HG02763 (cell line): ENCODE measurements at regions not wholly inside any gene's neighbourhood (a gene's known extent, or its start where the extent isn't known, plus 50 kb on each side); places are given as distances from the start of the nearest gene placed in this dataset.
"Not testable (repeated sequence)": the region's sequence is repeated elsewhere in the genome, so short reads cannot be mapped to it uniquely, and the experiment has no call there.

Source experiments
- ATAC-seq: cut with Tn5 transposase; IDR thresholded peaks from one replicate; pipeline ENCODE4 v1.9.1; 2021; ENCODE audit warnings: mild to moderate bottlenecking, moderate library complexity; ENCODE audit not compliant: unreplicated experiment

DNA sequence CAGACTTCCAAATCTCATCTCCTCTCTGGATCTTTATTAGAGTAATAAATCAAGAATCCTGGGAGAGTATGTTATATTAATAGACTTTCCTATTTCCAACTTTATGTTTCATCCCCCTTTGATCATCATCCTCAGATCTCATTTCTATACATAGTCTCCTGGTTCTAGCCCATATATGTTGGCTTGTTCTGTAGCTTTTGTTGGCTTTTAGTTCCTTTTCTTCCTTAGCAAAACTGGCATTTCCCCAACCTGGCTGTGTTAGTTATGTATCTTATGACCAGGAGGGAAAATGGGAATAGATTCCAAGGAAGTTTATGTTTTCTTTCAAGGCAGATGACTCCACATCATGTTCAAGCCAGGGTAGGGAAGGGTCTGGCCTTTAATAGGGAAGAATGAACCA is 2464.5 kb downstream of the PCDH9 start:
- ATAC-seq: no peak

DNA sequence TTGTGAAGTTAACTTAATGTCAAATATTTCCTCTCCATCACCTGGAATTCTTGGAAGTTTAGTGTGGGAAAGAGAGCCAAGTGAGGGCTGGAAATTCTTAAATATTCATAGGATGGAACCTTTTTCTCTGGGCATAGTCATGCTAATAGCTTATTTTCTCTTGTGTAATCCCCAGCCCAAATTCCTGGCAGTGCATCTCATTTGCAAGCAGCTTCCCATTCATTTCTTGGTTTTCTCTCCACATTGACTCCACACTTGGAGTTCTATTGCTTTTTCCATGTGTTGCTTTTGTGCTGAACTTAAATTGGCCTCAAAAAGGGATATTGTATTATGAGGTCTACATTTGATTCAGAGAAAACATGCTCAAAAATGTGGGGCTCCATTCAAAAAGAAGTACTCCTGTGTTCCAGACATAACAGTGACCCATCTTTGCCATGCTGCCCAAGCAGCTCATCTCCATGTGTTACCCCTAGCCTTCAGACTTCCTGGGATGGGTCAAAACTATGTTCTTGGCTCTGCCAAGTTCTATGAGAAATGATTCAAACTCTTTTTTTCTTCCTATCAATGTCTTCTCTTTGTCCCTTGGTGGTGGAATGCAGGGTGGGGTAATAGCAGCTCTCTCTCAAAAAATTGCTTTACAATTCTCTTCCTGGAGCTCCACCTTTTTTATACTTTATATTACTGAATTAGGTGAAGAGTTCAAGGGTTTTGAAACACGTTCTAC is 2471.5 kb downstream of the PCDH9 start:
- no peak for ATAC-seq

DNA sequence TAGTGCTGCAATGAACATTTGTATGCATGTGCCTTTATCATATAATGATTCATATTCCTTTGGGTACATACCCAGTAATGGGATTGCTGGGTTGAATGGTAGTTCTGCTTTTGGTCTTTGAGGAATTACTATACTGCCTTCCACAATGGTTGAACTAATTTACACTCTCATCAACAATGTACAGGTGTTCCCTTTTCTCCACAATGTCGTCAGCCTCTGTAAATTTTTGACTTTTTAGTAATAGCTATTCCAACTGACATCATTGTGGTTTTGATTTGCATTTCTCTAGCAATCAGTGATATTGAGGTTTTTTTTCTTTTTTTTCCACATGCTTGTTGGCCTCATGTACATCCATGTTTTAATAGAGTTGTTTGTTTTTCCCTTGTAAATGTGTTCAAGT is 2473.5 kb downstream of the PCDH9 start:
- ATAC-seq: no peak

DNA sequence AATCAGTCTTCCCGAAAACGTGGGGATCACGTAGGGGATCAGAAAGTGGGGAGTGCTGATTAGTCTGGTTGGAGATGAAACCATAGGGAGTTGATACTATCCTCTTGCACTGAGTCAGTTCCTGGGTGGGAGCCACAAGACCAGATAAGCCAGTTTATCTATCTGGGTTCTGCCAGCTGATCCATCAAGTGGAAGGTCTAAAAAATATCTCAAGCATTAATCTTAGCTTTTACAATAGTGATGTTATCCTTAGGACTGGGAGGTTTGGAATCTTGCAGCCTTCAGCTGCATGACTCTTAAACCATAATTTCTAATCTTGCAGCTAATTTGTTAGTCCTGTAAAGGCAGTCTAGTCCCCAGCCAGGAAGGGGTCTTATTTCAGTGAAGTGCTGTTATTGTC is 2474.2 kb downstream of the PCDH9 start:
- no peak for ATAC-seq

DNA sequence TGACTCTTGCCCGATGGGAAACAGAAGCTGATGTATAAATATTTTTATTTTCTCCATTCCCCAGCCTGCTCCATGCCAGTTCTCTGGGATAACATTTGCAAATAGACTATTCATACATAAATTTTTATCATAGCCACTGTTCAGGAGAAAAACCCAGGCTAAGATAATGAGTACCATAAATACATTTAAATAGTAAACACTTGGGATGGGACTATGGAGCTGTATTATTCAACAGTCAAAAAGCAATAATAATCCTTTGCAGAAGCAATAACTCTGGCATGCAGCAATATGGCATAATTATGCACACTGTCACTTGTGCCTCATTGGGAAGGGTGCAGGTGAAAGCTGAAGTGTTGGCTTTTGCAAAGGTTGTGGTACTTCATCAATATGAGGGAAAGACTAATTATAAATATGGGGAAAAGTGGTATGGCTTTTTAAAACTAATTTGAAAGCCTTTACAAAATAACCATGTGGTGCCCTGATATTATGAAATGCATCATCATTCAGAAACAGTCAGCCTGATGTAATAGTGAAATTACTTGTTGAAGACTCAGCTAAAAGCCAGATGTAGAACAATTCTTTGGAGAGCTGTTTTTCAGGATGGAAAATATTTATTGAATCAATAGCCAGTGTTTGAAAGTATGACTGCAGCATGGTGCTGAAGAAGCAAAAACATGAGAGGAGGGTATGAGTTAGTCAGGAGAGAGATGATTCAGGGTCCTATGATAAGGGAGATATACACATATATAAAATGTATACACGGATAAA is 2476.7 kb downstream of the PCDH9 start:
- no peak for ATAC-seq

DNA sequence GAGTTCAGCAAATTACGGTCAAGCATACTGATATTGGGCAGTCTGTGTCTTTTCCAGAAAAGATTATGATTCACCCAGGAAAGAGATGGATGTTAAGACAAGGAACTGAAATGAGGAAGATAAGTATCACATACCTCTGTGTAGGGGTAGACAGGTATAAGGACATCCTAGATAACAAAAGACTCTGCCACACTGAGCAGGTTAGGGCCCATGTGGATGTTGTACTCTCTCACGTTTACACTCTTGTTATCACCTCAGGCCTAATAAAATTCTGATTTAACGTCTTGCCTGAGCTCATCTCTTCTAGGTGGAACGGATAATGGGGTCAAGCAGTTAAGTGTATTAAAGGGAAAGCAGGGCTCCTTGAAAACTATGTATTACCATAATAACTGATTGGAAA is 2480.8 kb downstream of the PCDH9 start:
- no peak for ATAC-seq

DNA sequence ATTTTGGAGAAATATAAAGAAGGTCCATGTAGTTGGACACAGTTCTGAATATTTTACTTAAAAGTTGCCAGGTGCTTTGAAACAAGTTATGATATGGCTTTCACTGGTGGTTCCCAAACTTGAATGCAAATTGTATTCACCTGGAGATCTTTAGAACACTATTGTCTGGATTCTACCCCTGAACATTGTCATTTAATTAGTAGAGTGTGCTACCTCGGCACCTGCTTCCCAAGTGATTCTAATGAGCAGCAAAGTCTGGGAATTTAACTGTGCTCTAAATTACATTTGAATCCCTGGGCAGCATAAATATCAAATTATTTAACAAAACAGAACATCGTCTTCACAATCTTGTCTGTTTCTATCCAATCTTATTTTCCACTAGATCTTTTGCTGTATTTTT is 2483.3 kb downstream of the PCDH9 start:
- ATAC-seq: no peak

DNA sequence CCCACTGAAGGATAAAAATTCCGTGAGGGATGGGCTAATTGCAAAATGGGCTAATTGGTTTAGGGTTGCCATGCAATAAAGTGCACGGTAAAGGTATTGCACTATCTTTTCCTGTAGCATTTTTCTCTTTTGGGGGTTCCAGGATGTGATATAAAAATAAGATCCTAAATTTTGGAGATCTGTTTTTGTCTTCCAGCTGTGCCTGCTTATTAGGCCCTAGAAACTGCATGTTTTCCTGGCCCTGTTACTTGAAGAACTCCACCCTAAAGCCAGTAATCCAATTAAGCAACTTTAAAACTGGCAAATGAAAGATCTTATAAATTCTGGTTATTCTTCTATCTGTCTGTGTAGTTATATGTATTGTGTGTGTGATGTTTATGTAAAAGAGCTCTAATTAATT is 2489.6 kb downstream of the PCDH9 start:
- ATAC-seq: no peak

DNA sequence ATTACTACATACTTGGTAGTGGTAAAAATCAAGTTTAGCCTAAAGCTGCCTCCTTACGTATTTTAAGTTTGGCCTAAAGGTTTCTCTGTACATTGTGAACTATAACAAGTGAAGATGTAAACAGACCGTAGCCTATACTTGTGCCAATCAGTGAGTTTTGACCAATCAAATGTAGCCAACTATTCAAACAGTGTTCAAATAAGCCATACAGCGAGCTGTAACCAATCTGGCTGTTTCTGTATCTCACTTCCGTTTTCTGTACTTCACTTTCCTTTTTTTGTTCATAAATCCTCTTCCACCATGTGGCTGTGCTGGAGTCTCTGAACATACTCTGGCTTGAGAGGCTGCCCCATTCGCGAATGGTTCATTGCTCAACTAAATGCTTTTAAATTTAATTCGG is 2504.6 kb downstream of the PCDH9 start:
- no peak for ATAC-seq

DNA sequence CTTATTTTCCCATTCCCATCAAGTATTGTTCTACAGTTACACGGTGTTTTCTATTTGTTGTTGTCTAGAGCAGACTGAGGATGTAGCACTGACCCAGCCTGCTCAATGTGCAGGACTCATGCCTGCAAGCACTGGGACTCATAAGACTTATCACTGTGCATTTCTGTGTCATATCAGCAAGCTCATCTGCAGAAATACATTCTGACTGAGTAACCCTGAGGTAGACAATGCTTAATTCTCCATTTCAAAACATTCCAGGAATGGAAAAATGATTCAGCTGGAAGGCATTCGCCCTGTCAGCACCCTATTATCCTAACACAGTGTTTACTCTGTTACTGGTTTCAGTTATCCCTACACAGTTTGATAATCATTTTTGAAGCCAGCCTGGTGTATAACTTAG is 2506.4 kb downstream of the PCDH9 start:
- no peak for ATAC-seq

DNA sequence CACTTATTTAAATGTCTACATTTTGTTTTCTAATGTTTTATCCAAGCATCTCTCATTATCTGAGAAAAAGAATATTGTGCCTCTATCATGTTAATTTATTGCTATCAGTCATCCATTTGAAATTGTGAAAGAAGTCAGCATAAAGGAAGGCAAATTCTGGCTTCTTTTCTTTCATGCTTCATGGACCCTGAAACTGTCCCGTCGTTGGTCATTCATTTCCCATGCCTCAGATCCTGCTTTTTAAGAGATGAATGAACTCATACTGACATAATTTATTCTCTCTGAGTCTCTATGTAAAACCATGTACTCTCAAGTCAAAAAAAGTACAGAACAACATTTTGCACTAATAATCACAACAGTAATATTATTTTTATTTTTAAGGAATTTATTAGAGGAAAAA is 2512.0 kb downstream of the PCDH9 start:
- ATAC-seq: no peak

DNA sequence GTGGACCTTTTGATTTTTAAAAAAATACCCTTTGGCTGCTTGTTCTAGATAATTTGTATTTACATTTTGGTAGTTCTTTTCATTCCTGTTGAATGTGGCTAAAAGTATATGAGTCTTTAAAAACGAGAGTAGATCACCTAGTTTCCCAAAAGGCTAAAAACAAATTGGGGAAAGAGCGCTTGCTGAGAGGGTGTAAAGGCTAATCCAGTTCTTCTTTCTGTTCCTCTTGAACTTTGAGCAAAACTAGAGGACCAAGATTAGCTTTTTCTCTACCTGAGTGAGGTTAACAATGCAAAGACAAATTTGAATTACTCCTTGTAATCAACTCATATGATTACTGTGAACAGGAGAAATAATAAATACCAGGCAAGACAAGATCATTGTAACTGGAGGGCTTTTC is 2513.2 kb downstream of the PCDH9 start:
- ATAC-seq: no peak

DNA sequence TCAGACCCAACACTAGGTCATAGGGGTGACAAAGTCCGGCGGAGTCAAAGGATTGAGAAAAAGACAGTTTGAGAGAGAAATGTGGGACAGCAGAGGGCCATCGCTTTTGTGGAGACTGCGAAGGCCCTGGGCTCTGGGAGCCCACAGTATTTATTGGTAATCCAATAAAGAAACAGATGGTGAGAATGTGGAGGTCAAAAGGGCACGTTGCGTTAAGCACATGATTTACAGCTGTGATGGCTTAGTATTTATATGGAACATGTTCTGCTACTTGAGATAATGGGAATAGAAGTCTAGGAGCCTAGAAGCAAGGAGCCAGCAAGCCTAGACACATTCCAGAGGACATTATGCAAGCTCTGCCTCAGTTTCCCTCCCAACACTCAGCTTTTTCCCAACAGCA is 2521.1 kb downstream of the PCDH9 start:
- no peak for ATAC-seq

DNA sequence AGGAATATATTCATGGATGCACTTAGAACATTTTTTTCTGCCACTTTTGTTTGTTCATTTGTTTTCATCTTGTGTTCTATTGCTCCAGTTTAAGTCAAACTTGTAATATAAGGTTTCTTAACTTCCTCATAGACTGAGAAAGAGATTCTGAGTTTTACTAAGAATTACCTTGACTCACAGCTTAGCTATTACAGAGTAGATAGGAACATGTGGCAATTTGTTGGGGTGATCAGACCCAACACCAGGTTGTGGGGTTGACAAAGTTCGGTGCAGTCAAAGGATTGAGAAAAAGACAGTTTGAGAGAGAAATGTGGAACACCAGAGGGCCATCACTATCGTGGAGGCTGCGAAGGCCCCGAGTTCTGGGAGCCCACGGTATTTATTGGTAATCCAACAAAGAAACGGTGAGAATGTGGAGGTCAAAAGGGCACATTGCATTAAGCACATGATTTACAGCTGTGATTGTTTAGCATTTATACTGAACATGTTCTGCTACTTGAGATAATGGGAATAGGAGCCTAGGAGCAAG is 2526.0 kb downstream of the PCDH9 start:
- ATAC-seq: no peak

DNA sequence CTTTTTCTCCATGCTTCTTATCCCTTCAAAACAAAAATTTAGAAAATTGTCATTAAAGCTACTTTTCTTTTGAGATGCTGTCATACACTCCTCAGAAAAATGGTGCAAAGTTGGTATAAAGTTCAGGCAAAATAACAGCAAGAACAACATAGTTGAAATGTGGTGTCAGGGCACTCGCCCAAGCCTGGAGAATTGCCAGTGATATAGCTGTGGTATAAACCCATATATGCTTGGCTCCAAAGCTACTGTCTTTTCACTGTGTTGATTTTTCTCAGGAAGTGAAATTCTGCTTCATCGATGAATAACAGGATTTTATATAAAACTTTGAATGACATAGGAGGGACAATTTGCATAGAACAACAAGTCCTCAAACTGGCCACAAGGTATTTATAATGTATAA is 2532.9 kb downstream of the PCDH9 start:
- ATAC-seq: no peak

DNA sequence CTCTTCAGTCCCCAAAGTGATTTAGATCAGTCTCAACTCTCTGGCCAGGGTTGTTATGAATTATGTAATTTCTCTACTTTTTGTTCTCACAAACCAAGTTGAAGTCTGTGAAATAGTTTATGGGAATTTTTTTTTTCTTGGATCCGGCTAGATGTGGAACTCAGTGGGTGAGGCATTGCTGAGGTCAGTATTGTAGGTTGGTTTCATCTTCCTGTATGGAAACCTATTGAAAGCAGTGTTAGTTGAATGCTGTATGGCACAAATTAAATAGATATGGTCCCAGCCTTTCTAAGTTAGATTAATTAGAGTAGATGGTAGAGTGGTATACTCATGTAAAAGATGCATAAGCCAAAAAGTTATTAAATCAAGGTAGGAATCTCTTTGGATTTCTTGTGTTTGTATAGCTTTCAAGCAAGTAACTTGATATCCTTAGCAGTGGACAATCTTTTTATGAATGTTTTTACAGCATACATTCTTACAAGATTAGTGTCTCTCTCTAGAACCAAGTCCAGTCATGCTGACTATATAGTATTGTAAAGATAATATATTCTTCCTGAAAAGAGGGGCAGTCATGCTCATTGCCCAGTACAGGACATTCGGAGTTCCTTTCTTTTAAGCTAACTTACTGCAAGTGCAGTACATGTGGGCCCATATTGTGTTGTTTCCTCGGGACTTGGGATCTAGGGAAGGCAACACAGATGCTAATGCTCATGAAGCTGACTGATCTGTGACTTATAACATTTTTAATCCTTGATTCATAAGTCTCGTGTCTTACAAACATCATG is 2541.1 kb downstream of the PCDH9 start:
- ATAC-seq: no peak

DNA sequence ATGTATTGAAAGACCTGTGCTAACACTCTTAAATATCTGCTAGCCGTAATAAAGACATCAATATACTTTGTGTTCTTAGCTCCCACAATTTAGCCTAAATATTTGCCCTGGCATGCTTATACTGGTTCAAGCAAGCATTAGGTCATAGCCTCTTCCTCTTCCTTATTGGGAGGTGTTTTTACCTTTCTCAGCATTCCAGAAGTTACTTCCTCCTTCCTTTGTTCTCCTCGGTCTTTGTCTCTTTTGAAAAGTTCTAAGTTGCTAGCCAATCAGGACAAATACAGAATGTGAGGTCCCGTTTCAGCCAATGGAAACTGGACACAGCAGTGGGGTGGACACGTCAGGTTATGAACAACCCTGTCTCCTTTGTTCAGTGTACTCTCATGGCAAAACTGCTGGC is 2543.6 kb downstream of the PCDH9 start:
- ATAC-seq: not testable (repeated sequence)

DNA sequence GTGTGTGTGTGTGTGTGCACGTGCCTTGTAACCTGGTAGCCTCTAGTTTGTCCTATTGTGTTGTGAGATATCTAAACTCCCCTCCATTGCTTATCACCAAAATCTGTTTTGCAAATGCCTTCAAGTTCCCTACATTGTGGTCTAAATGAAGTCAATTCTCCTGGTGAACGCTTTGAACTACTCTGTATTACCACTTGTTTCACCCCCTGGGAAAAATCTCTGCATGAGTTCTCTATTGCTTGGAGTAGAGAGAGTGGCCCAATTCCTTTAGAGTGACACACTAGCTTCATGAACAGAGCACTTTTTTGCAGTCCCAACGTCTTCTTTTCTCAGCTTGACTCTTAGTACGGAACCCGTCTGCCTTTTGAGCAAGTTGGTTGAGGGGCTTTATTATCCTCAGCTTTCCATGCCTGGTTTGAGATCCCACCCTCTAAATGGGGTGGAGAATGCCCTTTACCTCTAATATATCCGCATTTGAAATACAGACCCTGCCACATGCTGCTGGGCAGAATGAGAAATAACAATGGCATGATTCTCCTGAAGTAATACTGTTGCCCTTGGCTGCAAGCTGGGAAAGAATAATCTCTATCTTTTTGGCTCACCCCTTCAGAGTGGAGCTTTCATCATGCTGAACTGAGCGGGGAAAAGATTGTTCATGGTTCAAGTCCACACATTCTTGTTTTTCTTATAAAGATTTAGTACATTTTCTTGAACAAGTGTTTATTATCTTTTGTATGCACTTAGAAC is 2545.3 kb downstream of the PCDH9 start:
- no peak for ATAC-seq

DNA sequence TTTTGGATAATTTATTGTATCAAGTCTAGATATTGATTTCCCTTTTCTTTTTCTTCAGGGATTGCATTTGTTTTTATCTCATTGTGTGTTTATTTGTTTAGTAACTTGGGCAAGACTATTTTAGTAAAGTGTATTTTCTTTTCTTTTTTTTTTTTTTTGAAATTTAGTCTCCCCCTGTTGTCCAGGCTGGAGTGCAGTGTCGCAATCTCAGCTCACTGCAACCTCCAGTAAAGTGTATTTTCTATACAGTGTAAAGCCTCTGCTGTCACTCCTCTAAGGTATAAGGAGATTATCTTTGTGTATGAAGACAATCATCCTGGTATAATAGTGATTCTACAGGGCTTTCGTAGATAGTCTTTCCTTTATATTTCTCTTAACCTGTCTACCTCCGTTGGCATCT is 2546.0 kb downstream of the PCDH9 start:
- ATAC-seq: no peak

DNA sequence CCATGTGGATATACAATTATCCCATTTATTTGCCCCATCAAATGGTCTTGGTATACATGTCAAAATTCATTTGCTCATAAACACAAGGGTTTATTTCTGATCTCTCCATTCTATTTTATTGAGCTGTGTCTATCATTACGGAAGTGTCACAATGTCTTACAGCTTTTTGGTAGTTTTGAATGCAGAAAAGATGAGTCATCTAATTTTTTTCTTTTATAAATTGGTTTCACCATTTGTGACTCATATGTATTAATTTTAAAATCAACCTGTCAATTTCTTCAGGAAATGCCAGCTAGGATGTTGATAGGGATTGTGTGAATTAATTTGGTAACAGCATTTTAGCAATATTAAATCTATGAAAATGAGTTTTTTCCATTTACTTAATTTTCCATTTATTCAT is 2549.4 kb downstream of the PCDH9 start:
- ATAC-seq: no peak
